Erythroblast (primary cell): ENCODE measurements at regions not wholly inside any gene's neighbourhood (a gene's known extent, or its start where the extent isn't known, plus 50 kb on each side); places are given as distances from the start of the nearest gene placed in this dataset.

Experiments
- GATA1 ChIP-seq: IDR thresholded peaks from 2 replicates; pipeline ENCODE4 v1.6.1; 2011; ENCODE audit warnings: low read depth, mild to moderate bottlenecking, control low read depth, low read length, moderate library complexity
- POLR2A ChIP-seq: IDR thresholded peaks from 2 replicates; pipeline ENCODE4 v1.6.1; 2011; ENCODE audit warnings: mild to moderate bottlenecking, low read length

DNA sequence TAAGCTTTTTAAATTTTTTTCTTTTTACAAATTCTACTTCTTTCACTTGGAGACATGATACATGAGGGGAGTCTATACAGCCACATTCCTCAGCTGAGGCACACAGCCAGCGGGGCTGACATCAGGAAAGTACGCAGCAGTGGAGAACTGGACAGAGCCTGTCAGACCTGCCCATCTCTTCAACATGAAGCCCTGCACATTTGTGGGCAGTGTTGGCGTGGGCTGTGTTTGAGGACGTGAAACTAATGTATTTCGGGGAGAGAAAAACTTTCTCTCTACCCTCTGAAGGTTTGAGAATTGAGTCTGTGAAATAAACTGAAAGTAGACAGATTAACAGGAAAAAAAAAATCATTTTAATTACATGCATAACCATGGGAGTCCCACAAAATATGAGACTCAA is 84.8 kb upstream of the HTATIP2 start:
- TF ChIP-seq POLR2A (no peak), GATA1 (no peak)
